ENCODE measurements at regions not wholly inside any gene's neighbourhood (a gene's known extent, or its start where the extent isn't known, plus 50 kb on each side); places are given as distances from the start of the nearest gene placed in this dataset.

DNA sequence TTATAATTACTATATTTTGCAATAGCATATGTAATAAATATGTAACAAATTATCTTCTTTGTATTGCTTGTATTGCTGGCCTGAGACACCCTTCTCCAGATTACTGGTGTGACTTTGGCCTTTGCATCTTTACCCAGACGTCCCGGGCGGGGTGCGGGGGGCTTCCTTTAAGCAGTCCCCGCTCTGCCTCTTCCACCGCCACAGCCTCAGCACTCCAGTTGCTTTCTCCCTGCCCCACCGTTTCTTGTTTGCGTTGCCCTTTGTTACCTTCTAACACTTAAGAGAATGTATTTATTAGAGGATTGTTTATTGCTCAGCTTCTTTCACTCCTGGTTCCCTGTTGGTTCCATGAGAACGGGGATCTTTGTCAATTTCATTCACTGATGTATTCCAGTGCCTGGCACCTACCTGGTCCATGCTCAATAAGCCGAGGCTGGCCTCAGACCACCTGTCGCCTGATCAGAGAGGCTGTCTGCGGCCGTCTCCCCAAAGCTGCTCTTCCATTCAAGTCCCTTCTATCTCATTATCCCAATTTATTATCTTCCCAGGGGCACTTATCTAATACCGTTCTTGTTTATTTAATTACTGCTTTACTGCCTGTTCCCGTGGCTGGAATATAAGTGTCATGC is 100.5 kb upstream of the RFLNA start:
- no peak overlapping the region for H3K4me3 ChIP-seq (ENCODE audit: low read depth in 2 of 2, low read length in 2 of 2)
- no peaks in the 10 kb centered on the region for H3K36me3 ChIP-seq (ENCODE audit: control insufficient read depth, insufficient read depth, low read length)
- no peak overlapping the region for H3K27ac ChIP-seq (ENCODE audit: low read length)
- H3K9me3 ChIP-seq (ENCODE audit: control insufficient read depth, insufficient read depth, low read depth, low read length): no peaks in the 10 kb centered on the region
- TF ChIP-seq TCF7L2 (IDR thresholded peaks at IDR 0.05; ENCODE audit: low read depth, low read length) (no peak), POLR2AphosphoS5 (IDR thresholded peaks at IDR 0.05; ENCODE audit: low read depth, low read length) (no peak), SIN3A (IDR thresholded peaks at IDR 0.05; ENCODE audit: borderline replicate concordance, insufficient read depth, low read depth, low read length) (no peak)
- TF ChIP-seq, protein P1, sequence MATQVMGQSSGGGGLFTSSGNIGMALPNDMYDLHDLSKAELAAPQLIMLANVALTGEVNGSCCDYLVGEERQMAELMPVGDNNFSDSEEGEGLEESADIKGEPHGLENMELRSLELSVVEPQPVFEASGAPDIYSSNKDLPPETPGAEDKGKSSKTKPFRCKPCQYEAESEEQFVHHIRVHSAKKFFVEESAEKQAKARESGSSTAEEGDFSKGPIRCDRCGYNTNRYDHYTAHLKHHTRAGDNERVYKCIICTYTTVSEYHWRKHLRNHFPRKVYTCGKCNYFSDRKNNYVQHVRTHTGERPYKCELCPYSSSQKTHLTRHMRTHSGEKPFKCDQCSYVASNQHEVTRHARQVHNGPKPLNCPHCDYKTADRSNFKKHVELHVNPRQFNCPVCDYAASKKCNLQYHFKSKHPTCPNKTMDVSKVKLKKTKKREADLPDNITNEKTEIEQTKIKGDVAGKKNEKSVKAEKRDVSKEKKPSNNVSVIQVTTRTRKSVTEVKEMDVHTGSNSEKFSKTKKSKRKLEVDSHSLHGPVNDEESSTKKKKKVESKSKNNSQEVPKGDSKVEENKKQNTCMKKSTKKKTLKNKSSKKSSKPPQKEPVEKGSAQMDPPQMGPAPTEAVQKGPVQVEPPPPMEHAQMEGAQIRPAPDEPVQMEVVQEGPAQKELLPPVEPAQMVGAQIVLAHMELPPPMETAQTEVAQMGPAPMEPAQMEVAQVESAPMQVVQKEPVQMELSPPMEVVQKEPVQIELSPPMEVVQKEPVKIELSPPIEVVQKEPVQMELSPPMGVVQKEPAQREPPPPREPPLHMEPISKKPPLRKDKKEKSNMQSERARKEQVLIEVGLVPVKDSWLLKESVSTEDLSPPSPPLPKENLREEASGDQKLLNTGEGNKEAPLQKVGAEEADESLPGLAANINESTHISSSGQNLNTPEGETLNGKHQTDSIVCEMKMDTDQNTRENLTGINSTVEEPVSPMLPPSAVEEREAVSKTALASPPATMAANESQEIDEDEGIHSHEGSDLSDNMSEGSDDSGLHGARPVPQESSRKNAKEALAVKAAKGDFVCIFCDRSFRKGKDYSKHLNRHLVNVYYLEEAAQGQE (IDR thresholded peaks at IDR 0.05; ENCODE audit: insufficient read depth in 1 of 2, low read depth in 2 of 2, low read length in 1 of 2): no peak
- TF ChIP-seq, protein P2, sequence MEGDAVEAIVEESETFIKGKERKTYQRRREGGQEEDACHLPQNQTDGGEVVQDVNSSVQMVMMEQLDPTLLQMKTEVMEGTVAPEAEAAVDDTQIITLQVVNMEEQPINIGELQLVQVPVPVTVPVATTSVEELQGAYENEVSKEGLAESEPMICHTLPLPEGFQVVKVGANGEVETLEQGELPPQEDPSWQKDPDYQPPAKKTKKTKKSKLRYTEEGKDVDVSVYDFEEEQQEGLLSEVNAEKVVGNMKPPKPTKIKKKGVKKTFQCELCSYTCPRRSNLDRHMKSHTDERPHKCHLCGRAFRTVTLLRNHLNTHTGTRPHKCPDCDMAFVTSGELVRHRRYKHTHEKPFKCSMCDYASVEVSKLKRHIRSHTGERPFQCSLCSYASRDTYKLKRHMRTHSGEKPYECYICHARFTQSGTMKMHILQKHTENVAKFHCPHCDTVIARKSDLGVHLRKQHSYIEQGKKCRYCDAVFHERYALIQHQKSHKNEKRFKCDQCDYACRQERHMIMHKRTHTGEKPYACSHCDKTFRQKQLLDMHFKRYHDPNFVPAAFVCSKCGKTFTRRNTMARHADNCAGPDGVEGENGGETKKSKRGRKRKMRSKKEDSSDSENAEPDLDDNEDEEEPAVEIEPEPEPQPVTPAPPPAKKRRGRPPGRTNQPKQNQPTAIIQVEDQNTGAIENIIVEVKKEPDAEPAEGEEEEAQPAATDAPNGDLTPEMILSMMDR (IDR thresholded peaks at IDR 0.05): no peak
- intact Hi-C loops (cut with micrococcal nuclease; ENCODE audit: unreplicated experiment): no loop called here
- H3K27me3 ChIP-seq (ENCODE audit: control insufficient read depth, insufficient read depth, low read length): no peaks in the 10 kb centered on the region
- CTCF ChIA-PET: interaction anchor here (0.5 kb wide), 1 partner anchor 985 kb away, joined by 6 read pairs; no protein-coding TSS in a partner anchor
- POLR2A ChIA-PET: no interaction called here
- BruUV-seq (replicated peaks): no TSS peak
- H3K4me1 ChIP-seq (ENCODE audit: control insufficient read depth, insufficient read depth, low read length): peaks cover 11% of the 10 kb centered on the region
- in situ Hi-C loops (cut with HindIII; ENCODE audit: low pct_unique_long_range_greater_than_20kb, low sequenced_read_pairs): no loop called here
- DNase-seq (ENCODE audit: low read depth, low spot score) (no peak), ATAC-seq (no peak)

DNA sequence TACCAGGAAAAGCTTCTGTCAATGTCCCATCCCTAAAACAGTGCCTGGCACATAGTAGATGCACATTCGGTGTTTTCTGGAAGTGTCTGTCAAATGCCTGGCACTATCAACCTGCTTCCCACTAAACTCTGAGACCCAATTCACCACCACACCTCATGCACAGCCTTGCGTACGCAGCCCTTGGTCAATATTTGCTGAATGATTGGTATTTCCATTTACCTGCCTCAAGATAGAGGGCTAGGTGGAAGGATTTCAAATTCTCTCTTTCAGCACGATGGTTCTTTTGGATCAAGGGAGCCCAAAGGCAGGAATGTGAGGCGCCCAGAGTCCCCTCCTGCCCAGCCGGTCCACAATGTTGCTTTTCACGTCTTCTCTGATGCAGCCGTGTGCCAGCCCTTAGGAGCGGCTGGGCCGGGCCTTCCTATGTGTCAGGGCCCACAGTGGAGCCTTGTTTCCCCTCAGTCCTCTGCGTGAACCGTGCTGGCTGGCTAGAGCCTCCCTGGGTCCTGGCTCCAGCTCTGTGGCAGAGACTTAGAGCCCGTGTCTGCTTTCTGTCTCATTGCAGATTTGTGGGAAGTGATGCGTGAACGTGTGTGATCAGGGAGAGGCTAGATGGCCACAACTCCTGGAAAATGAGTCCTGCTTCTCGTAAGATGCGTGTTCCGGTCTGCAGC is 99.9 kb upstream of the RFLNA start:
- in situ Hi-C loops (cut with HindIII; ENCODE audit: low pct_unique_long_range_greater_than_20kb, low sequenced_read_pairs) (no loop called here), intact Hi-C loops (cut with micrococcal nuclease; ENCODE audit: unreplicated experiment) (no loop called here)
- Histone ChIP-seq H3K36me3 (ENCODE audit: control insufficient read depth, insufficient read depth, low read length) (no peaks in the 10 kb centered on the region), H3K27ac (ENCODE audit: low read length) (no peak overlapping the region), H3K4me1 (ENCODE audit: control insufficient read depth, insufficient read depth, low read length) (peaks cover 5% of the 10 kb centered on the region; the same call in 1 of the 2 replicates), H3K4me3 (ENCODE audit: low read depth in 2 of 2, low read length in 2 of 2) (no peak overlapping the region), H3K9me3 (ENCODE audit: control insufficient read depth, insufficient read depth, low read depth, low read length) (no peaks in the 10 kb centered on the region), H3K27me3 (ENCODE audit: control insufficient read depth, insufficient read depth, low read length) (no peaks in the 10 kb centered on the region)
- BruUV-seq (replicated peaks): no TSS peak
- POLR2A ChIA-PET: interaction anchor here (0.6 kb wide), 1 partner anchor 163 kb away, joined by 14 read pairs; no protein-coding TSS in a partner anchor
- TF ChIP-seq POLR2AphosphoS5 (IDR thresholded peaks at IDR 0.05; ENCODE audit: low read depth, low read length) (no peak), SIN3A (IDR thresholded peaks at IDR 0.05; ENCODE audit: borderline replicate concordance, insufficient read depth, low read depth, low read length) (no peak)
- CTCF ChIA-PET: interaction anchor here (0.7 kb wide), 1 partner anchor 140 kb away, joined by 5 read pairs; no protein-coding TSS in a partner anchor
- no peak; the same call in 1 of the 2 replicates for ATAC-seq
- no peak for DNase-seq (ENCODE audit: low read depth, low spot score)

Measured in Panc1 (cell line).